HG03159 (cell line): ENCODE measurements at regions not wholly inside any gene's neighbourhood (a gene's known extent, or its start where the extent isn't known, plus 50 kb on each side); places are given as distances from the start of the nearest gene placed in this dataset.

Experiments
- ATAC-seq: cut with Tn5 transposase; IDR thresholded peaks from one replicate; pipeline ENCODE4 v1.9.1; 2021; ENCODE audit warnings: mild to moderate bottlenecking, moderate library complexity; ENCODE audit not compliant: unreplicated experiment

DNA sequence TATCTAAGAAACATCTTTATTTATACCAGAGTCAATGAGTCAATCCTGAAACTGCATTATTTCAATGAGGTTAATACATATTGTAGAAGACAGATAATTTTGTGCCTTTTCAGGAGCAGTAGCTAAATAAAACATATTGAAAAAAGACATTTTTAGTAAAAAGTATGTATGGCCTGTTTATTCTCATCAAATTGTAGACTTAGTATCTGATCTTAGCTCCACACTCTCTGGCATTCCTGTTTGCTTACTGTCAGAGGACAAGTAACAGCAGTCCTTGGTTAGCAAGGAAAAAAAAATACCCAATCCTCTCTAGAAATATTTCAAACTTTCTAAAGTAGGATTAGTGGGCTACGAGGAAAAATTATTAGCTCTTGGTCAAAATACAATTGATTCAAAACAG is 50.5 kb upstream of the GUCY1A1 start:
- ATAC-seq: no peak

GRCh38 chr4:155615081-155615887 is 51.4 kb upstream of the GUCY1A1 start:
- ATAC-seq: peak; percentile 51

DNA sequence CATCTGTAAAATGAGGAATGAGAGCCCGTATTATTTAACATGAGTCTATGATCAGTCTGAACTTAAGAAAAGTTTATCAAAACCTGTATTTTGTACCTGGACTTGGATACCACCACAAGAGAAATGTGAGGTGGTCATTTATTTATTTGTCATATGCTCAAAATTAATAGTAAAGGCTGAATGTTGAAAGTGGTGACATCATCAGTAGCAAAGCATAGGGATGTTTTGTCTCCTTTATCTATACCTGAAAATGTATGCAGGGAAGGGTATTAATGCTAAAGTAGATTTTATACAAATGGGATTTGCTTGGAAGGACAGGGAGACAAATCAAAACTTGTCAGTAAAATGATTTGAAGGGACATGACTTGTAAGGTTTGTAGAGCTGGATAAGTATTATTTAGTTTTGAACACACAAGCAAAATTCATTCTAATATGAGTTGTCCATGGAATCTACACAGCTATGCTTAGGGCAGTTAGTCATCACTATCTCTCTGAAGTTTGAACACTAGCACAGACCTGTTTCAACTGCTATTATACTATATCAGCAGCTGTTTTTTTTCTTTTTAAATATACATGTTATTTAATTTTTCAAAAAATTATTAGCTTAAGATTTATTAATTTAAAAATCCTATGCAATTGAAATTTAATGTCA is 52.4 kb upstream of the GUCY1A1 start:
- no peak for ATAC-seq

- no peak for ATAC-seq
These were observed 54.6 kb upstream of the GUCY1A1 start for GRCh38 chr4:155612074-155612473.

DNA sequence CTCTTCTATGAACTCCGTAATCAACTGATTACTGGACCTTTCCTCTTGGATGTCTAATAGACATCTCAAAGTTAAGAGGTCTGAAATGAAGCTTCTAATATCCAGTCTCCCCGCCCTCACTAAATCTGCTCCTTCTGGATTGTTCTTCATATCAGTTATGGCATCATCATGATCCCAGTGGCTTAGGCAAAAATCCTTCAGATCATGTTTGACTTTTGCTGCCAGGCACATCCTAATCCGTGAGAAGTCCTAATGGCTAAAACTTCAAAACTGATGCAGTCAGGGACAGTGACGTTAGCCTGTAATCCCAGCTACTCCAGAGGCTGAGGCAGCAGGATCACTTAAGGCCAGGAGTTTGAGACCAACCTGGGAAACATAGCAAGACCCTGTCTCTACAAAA is 55.1 kb upstream of the GUCY1A1 start:
- ATAC-seq: no peak

GRCh38 chr4:155610143-155610542 is 56.5 kb upstream of the GUCY1A1 start:
- ATAC-seq: no peak

DNA sequence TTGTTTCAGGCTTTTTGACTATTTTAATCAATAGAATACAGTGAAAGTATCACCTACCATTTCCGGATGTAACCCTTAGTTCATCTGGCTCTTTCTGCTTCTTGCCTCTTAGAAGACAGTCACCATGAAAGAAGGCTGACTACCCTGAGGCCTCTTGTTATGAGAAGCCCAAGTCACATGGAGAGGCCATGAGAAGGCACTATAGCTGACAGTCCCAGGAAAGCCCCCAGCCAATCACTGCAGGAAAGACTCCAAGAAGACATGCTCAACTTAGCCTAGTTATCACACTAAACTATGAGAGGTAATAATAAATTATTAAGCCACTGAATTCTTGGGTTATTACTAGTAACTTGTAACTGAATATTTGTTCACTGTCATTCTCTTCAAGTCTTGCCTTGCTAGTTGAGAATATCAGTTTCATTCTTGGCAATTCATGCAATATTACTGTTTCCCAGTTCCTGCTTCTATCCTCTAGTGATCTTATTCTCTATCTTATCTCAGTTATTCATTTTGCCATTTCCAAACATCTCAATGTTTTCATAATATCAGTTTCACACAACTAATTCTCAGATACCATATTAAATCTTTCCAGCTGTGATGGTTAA is 57.1 kb upstream of the GUCY1A1 start:
- peak; percentile 76 for ATAC-seq

- ATAC-seq: no peak
These were observed 58.3 kb upstream of the GUCY1A1 start for GRCh38 chr4:155608225-155608885.

DNA sequence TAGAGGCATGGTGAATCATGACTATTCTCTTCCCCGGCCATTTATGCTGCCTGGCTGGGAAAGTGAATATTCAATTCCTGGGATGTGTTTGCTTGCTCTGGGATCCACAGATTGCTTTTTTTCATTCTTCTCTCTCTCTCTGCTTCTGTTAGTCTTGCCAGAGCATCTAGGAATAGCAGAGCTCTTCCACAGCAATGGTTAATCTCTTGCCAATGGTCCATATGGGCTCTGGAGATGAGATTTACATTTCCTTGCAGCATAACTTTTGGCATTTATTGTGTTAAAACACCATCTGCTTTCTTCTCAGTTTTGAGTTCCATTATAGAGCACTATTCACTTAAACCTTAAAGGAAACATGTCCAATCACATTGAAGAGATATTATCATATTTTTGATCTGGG is 59.2 kb upstream of the GUCY1A1 start:
- ATAC-seq: no peak

DNA sequence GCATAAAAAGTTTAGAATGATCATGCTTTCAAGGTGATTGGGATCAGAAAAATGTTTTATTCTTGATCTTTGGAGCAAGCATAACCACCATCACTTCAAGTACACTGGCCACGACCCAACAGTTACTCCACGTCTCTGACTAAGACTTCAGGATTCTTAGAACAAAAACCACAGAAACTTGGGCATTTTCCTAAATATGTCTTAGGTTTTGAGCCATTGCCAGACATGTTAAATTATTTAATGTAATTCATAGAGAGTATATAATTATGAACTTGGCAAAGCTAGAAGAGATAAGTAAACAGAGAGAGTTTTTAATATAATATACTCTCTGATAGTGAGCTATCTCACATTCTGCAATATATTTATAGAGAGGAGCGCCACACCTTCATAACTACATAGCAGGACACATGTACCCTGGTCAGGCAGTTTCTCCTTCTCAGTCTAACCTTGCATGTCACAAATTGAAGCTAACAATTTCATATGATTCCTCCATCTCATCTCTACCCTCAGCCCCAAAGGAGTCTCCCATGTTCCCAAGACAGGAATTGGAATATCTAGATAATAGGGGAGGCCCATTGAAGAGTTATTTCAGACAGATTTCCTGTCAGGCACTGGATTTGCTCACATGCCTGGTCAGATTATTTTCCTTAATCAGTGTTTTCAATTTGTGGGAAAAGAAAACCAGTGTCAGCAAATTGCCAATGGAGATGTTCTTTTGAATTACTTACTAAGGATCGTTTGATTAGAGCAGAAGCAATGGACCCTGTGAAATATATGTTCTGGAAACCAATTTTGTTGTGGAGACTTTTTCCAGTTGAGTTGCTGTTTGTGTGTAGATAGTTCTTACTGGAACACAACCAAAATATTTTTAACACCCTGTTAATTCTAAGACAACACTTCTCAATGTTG is 61.7 kb upstream of the GUCY1A1 start:
- no peak for ATAC-seq

DNA sequence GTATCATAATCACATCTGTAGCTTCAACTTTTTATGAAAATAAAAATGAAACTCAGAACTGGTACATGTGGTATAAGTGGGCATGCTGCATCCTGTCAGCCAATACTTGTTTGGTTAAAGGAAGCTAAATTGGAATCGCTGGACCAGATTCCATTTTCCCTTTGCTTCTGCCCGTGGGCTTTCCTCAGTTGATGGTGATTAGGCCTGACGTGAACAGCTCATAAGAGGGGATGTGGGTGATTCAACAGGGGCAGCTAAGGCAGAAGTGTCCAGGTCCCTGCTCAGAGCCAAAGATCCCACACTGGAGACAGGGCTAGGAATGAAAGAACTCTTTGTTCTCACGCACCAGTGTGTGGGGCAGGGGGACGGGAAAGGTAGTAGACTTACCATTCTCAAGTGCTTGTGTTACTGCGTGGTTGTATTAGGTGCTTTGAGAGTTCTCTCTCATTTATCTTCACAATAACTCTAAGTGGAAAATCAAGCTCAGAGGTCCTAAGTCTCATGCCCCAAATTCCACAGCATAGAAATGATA is 63.2 kb upstream of the GUCY1A1 start:
- ATAC-seq: no peak

DNA sequence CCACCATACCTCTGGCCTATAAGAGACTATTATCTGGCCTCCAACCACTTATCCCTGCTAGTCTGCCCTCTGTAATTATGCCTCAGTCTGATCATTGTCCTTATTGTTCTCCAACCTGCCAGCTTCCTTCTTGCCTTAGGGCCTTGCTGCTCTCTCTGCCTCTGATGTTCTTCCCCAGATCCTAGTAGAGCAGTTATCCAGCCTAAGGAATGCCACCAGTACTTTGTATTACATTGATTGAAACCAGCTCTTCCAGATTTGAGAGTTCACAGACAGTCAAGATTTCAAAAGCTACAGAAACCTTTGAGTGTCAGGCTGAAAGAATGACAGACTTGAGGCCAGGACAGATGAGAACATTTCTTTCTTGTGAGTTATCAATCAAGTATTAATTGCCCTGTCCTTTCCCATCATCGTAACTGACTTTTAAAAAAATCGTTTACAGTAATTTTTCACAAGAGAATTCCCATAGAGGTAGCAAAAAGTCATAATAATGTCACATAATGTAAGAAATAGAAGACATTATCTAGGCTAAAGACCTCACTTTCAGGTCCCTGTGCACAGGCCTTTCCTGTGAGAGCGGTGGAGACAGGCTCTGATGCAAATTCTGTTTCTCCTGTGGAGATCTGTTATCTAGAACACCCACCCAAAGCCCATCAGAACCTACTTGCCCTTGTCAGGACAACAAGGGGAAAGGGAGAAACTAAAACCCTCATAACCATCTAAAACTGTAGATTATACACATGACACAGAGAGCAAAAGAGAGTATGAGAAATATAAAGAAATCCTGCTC is 64.1 kb upstream of the GUCY1A1 start:
- no peak for ATAC-seq

GRCh38 chr4:155600244-155600643 is 66.4 kb upstream of the GUCY1A1 start:
- no peak for ATAC-seq

GRCh38 chr4:155599596-155599995 is 67.1 kb upstream of the GUCY1A1 start:
- no peak for ATAC-seq

- no peak for ATAC-seq
These were observed 67.6 kb upstream of the GUCY1A1 start for GRCh38 chr4:155599085-155599484.

DNA sequence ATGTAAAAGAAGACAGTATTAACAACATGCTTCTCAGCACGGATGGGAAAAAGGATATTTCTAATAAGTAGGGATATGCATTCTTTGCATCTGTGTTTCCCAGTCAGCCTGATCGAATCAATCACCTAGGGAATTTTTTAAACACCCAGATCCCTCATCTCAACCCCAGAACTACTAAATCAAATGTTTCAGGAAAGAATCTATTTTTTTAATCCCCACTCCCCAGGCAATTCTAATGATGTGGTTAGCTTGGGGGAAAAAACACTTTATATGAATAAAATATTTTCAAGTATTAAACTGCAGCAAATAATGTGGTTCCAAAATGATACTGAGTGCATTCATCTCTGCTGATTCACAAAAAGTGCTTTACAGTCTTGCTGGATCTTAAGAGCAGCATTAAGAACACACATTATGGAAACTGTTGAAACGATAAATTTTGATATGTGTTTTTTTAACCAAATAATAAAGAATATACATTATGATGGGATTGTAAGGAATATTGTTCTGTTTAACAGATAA is 68.7 kb upstream of the GUCY1A1 start:
- ATAC-seq: no peak

DNA sequence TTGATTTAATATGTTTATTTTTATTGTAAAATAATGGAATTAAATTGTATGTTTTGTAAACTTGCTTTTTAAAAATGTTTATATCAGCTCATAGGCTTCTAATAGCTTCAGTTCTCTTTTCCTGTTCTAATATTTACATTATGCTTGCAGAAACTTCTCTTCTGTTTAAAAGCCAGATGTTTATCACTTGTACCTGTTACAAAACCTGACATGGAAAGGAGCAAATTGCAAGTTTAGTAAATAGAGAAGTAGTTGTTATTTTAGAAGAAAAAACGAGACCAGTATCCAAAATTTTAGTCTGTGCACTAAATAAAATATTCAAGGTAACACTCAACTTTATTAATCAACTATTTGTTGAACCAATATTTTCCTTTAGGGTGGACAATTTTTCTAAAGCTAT is 69.4 kb upstream of the GUCY1A1 start:
- ATAC-seq: no peak

DNA sequence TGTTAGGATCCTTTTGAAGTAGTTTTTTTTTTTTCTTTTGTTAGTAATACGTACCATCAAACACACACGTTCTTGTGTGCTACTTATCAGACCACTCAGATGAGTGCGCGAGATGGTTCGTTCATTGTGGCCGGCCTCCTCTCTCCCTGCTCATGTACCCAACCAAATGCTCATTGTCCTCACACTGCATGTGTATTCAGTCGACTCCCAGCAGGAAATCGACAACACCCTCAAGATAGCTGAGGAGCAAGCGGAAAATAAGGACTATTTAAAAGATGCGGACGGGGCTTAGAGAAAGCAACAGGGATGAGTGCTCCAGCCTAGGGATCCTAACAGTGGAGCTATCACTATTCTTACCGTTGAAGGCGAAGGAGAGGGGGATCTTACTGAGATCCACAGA is 72.9 kb upstream of the GUCY1A1 start:
- ATAC-seq: no peak

- no peak for ATAC-seq
These were observed 73.7 kb upstream of the GUCY1A1 start for GRCh38 chr4:155592938-155593297.
